NAMALWA (cell line): ENCODE measurements at regions not wholly inside any gene's neighbourhood (a gene's known extent, or its start where the extent isn't known, plus 50 kb on each side); places are given as distances from the start of the nearest gene placed in this dataset.

Experiments
- DNase-seq: peaks from one replicate; pipeline ENCODE4 v3.0.0-alpha.2; 2015; ENCODE audit warnings: low spot score

DNA sequence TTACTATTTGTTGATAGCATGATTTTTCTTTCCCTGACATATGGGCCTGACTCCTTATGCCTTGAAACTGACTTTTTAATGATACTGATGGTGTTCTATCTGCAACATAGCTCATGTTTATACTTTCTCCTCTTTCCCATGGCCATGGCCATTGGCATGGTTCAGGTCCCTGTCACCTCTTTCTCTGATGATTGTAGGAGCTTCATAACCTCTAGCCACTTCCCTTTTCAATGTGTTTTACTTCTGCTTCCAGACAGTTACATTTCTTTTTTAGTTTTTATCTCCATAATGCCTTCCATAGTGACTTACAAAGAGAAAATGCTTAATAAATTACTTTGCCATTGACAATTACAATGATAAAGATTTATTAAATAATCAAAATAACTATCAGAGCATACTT, 177.9 kb upstream of the SETBP1 start:
- peak; percentile 4 for DNase-seq

DNA sequence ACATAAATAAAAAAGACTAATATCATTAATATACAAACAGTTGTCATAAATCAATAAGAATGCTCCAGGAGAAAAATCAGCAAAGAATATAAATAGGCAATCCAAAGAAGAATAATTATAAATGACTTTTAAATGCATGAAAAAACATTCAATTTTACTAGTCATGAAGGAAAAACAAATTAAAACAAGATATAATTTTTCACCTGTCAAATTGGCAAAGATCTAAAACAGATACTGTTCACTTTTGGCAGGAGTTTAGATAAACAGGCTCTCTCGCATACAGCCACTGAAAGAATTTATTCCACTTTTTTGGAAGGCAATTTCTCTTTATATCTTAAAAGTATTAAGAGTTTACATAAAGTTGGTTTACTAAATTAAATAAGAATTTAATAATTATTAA, 176.8 kb upstream of the SETBP1 start:
- no peak for DNase-seq

DNA sequence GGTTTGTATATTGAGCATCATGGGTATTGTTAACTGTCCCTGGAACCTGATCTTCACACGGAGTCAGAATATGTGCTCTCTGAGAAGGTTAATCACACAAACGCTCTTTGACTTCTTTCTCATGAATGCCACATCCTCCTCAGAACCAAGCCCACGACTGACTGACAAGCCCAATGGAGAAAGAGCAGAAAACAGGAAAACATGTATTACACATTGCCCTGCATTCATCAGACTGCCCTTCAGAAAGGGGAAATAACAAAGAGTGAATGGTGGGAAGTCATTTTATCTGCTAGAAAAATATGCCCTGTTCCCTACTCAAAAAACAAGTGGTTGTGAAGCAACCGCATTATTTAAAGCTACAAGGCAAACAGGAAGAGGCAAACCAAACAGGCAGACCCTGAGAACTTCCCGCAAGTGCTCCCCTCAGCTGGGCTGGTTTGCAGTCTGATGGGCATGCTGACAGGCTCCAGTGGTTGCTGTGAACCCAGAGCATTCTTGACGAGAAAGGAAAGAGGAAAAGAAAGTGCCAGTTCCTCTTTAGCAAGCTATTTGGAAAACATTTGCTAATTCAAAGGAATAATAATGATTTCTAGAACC, 172.9 kb upstream of the SETBP1 start:
- DNase-seq: peak; percentile 76

GRCh38 chr18:44508474-44508873, 172.2 kb upstream of the SETBP1 start:
- DNase-seq: no peak

- peak; percentile 5 for DNase-seq
Measured at GRCh38 chr18:44509048-44509447, 171.6 kb upstream of the SETBP1 start.

- DNase-seq: no peak
Measured at GRCh38 chr18:44510390-44510789, 170.3 kb upstream of the SETBP1 start.

GRCh38 chr18:44513233-44513632, 167.5 kb upstream of the SETBP1 start:
- no peak for DNase-seq

DNA sequence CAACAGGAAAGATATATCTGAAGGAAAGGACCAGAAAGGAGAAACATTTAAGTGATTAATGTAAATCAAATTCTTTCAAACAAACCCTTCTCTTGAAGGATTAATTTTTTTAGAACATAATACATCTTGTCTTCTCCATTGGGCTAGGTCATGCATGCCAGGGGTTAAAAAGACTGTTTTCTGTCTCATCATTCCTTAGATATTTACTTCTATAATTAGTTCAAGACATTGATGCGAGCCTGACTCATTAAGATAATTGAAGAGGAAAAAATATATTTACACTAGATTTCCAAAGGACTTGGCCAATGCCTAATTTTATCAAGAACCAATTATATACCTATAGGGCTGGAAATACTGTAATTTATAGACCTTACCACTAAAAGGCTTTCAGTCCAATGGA, 166.6 kb upstream of the SETBP1 start:
- no peak for DNase-seq

- DNase-seq: no peak
Measured at GRCh38 chr18:44514766-44515165, 165.9 kb upstream of the SETBP1 start.

DNA sequence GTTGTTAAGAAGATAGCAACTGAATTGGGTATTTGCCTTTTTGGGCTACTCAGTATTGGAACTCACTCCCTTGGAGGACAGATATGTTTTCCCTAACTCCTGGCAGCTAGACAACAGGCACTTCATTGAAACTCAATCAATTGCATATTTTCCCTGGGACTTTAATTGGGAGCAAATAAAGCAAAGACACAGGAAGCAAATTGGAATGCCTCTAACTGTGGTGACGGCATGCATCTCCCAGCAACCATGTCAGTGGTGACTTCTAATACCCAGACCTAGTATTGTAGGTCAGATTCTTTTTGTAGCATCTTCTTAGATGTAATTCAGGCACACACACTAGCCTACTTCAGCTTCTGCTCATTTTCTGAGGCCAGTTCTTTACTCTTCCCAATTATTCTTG, 164.2 kb upstream of the SETBP1 start:
- DNase-seq: no peak

- no peak for DNase-seq
Measured at GRCh38 chr18:44517136-44517535, 163.6 kb upstream of the SETBP1 start.

DNA sequence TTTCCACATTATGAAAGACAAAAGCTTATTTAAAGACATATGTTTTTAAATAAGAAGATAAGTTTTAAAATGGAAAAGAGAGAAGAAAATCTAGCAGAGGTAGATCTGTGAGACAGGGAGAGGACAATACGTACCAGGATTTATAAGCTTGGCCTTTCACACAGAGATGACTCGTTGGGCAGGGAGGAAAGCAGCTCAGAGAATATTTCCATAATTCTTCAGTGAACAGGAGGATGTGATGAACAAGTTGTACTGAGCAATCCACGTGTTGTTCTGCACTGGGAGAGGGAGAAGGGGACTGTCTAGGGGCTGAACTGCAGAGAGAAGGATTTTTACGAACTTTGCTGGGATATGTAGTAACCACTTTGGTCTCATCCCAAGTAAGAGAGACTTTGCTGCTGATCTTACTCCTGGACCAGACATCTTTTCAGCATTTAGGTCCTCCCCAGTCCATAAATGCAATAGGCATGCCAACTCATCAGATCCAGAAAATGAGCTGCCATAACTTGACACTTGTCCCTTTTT, 162.5 kb upstream of the SETBP1 start:
- no peak for DNase-seq

DNA sequence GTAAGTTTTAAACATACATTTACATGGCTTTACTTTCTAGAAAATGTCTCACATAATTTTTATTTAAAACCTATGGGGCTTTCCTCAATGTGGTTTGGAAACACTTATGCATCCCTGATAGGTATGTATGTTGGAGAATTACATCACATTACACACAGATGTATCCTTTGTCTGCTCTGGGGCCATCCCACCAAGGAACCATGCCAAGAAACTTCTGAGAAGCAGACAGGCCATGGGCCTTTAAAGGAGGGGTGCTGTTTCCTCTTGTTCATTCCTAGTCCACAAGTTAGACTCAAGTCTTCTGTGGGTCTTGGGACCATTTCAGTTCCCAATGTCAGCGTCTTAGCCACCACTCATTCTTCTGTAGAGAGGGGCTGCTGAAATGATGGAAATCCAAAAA, 162.0 kb upstream of the SETBP1 start:
- DNase-seq: no peak

- DNase-seq: no peak
Measured at GRCh38 chr18:44520981-44521667, 159.6 kb upstream of the SETBP1 start.

DNA sequence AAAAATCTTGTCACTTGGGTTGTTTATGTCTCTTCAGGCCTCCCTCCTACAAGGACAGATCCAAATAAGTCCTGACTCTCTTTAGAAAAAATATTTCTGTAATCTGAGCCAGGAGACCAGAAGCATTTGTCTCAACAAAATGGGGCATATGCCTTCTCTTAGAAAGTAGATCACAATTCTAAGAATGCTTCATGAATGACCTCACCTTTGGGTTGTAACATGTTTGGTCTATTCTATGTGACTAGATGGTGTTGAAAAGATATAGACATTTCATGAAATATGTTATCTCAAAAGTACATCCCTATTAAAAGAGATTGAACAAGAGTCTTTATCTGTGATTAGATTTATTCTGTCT, 159.0 kb upstream of the SETBP1 start:
- DNase-seq: no peak

- no peak for DNase-seq
Measured at GRCh38 chr18:44526705-44527415, 153.8 kb upstream of the SETBP1 start.

GRCh38 chr18:44533071-44533470, 147.6 kb upstream of the SETBP1 start:
- DNase-seq: no peak

DNA sequence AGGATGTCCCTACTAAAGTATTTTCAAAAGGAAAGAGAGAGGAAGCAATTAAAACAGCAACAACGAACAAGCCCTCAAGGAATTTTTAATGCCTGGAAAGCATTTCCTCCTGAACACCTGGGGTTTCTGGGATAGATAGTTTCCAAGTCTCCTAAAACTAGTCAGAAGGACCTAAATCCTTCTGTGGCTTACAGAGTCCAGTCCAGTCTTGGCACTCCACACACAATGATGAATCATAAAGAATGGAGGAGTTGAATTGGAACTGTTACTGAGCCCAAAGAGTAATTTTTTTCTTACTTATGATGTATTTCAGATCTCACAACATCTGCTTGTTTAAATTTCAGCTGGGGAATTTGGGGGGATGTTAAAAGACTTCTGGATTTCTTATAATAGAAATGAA, 144.6 kb upstream of the SETBP1 start:
- DNase-seq: no peak

DNA sequence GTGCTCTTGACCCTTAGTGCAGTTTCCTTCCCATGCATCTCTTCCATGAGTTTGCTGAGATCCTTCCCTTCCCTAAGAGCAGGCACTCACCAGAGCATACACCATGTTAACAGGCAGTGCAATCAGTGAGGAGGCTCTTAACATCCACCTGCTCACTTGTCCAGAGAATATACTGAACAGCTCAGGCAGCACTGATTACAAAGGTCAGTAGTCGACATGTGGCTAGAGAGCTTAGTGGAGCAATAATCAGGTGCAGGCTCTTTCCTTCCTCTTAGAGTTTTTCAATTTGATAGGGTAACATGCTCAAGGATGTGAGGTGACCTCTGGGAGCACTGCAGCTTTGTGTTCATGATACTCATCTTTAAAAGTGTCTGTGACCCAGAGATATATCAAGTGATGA, 144.1 kb upstream of the SETBP1 start:
- no peak for DNase-seq

- no peak for DNase-seq
Measured at GRCh38 chr18:44537526-44537925, 143.2 kb upstream of the SETBP1 start.

GRCh38 chr18:44539926-44540325, 140.8 kb upstream of the SETBP1 start:
- DNase-seq: no peak

GRCh38 chr18:44541159-44541558, 139.5 kb upstream of the SETBP1 start:
- no peak for DNase-seq

GRCh38 chr18:44541781-44542180, 138.9 kb upstream of the SETBP1 start:
- no peak for DNase-seq
